ENCODE measurements at regions not wholly inside any gene's neighbourhood (a gene's known extent, or its start where the extent isn't known, plus 50 kb on each side); places are given as distances from the start of the nearest gene placed in this dataset.

GRCh38 chr13:30140973-30141372 lies 166.4 kb downstream of the KATNAL1 start:
- TF ChIP-seq CTCF (IDR thresholded peaks at IDR 0.05), result no peak
- no peak for TF ChIP-seq POLR2A (IDR thresholded peaks at IDR 0.05)

Data from uterus (tissue), 2 donors.